H54 (cell line): ENCODE measurements at regions not wholly inside any gene's neighbourhood (a gene's known extent, or its start where the extent isn't known, plus 50 kb on each side); places are given as distances from the start of the nearest gene placed in this dataset.
"Not testable (repeated sequence)": the region's sequence is repeated elsewhere in the genome, so short reads cannot be mapped to it uniquely, and the experiment has no call there.

Experiments
- DNase-seq: peaks from one replicate; pipeline ENCODE4 v3.0.0; 2011; ENCODE audit warnings: low spot score, mixed read lengths; ENCODE audit not compliant: insufficient read length
- FAIRE-seq: peaks from 3 replicates; lab custom pipeline; 2011; peaks lifted over from hg19 to GRCh38; lab: Jason Lieb, UNC
- POLR2A ChIP-seq: IDR thresholded peaks from 2 replicates; pipeline ENCODE4 v1.6.1; 2011; ENCODE audit warnings: low read depth, mild to moderate bottlenecking, low read length

- DNase-seq (no peak), FAIRE-seq (no peak)
- no peak for TF ChIP-seq POLR2A
Observed at GRCh38 chr11:23924226-23924625, 572.6 kb upstream of the LUZP2 start.

DNA sequence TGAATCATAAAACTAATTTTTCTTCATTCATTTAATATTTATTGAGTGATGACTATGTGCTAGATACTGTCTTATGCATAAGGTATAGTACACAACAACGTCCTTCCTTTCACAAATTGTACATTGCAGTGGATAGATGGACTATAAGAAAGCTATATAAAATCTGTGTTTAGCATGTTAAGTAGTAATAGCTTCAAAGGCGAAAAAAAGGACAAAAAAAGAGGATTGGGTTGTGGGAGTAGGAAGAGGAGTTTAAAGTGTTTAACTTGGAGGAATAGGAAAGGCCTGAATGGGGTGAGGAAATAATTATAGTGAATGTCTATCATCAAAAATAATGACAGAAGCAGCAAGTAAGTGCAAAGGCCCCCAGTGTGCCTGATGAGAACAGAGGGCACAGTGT, 565.4 kb upstream of the LUZP2 start:
- no peak for FAIRE-seq
- no peak for DNase-seq
- TF ChIP-seq POLR2A, result no peak

DNA sequence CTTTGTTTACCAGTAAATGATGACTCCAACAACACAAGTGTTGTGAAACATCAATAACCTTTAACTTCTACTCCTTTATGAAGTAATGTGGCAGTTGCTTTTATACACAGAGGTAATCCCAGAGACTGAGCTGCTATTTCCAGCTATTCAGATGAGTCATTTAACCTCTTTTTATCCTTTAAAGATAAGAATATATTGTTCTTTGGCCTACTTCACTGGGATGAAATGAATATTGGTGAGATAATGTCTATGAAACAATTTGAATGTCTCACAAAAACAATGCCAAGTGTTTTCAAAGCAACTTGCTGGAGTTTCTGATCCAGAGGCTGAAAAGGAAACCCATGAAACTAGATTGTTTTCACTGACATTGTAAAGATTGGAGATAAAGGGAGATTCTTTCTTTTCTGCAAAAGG, 564.4 kb upstream of the LUZP2 start:
- no peak for DNase-seq
- peak; percentile 52 for FAIRE-seq
- TF ChIP-seq POLR2A, result no peak

GRCh38 chr11:23933721-23934120, 563.1 kb upstream of the LUZP2 start:
- DNase-seq (no peak), FAIRE-seq (no peak)
- no peak for TF ChIP-seq POLR2A

- FAIRE-seq, DNase-seq: not testable (repeated sequence)
Observed at GRCh38 chr11:23934671-23935270, 562.1 kb upstream of the LUZP2 start.

DNA sequence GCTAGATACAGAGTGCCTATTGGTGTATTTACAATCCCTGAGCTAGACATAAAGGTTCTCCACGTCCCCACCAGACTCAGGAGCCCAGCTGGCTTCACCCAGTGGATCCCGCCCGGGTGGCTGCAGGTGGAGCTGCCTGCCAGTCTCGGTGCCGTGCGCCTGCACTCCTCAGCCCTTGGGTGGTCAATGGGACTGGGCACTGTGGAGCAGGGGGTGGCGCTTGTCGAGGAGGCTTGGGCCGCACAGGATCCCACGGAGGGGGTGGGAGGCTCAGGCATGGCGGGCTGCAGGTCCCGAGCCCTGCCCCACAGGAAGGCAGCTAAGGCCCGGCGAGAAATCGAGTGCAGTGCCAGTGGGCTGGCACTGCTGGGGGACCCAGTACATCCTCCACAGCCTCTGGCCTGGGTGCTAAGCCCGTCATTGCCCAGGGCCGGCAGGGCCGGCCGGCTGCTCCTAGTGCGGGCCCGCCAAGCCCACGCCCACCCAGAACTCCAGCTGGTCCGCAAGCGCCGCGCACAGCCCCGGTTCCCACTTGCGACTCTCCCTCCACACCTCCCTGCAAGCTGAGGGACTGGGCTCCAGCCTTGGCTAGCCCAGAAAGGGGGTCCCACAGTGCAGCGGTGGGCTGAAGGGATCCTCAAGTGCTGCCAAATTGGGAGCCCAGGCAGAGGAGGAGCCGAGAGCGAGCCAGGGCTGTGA, 554.6 kb upstream of the LUZP2 start:
- not testable (repeated sequence) for DNase-seq, FAIRE-seq

DNA sequence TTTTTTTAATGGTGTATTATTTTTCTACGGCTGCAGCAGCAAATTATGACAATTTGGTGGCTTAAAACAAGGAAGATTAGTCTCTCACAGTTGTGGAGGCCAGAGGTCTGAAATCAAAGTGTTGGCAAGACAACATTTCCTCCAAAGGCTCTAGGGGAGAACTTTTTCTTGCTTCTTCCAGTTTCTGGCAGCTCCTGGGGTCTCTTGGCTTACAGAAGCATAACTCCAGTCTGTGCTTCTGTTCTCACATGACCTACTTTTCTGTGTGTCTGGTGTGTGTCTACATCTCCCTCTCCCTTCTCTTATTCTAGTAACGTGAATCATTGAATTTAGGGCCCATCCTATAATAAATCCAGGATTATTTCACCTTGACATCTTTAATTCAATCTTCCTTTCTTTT, 551.9 kb upstream of the LUZP2 start:
- DNase-seq (no peak), FAIRE-seq (no peak)
- no peak for TF ChIP-seq POLR2A

DNA sequence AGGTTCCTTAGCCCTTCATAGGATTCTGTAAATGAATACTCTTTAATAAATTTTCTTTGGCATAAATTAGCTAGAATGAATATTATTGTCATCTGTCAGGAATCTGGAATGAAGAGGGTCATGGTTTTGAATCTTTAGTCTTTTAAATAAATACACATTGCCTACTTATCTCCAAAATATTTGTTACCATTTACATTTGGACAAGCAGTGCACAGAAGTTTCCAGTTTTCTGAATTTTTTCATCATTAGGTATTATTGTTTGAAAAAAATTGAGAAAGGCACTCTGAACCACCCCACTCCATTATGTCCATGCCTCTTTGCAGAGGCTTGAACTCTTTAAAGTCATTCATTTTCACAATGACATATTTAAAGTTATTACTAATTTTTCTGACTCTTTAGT, 549.0 kb upstream of the LUZP2 start:
- no peak for TF ChIP-seq POLR2A
- FAIRE-seq, result no peak
- no peak for DNase-seq

GRCh38 chr11:23948851-23949250, 548.0 kb upstream of the LUZP2 start:
- no peak for TF ChIP-seq POLR2A
- peak; percentile 89 for FAIRE-seq
- no peak for DNase-seq

DNA sequence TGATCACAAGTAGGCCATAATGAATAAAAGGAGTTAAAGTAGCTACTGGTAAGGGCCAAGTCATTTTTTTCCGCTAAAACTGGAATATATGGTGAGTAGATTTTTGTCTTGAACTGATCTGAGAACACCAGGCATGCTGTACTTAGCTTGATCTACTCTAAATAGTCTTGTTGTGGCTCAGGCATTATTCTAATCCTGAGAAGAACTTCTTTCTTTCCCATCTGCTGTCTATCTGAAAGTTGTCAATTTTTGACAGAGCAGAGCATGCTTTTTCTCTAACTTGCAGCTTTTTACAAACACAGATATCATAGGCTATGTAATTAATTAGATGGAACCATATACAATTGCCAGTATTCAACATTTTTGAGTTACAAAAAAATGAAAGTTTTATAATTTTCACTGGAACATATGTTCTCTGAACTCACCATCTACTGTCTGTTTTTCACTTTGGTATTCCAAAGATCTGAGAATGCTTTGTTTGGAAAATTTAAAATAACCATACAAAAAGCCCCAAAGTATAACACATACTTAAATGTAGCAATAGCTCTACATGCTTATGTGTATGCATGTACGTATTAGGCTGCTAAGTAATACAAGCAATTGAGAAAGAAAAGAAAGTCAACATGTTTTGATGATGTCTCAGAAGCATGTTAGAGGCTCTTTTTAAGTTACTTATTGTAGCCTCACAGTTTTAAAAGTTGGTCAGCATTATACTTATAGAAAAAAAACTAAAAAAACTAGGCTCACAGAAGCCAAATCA, 542.7 kb upstream of the LUZP2 start:
- FAIRE-seq (no peak), DNase-seq (no peak)
- TF ChIP-seq POLR2A, result no peak

GRCh38 chr11:23954730-23955129, 542.1 kb upstream of the LUZP2 start:
- DNase-seq, result no peak
- TF ChIP-seq POLR2A, result no peak
- FAIRE-seq, result no peak

GRCh38 chr11:23956586-23956985, 540.3 kb upstream of the LUZP2 start:
- FAIRE-seq, result no peak
- no peak for DNase-seq
- no peak for TF ChIP-seq POLR2A

- FAIRE-seq (no peak), DNase-seq (no peak)
- TF ChIP-seq POLR2A, result no peak
Observed at GRCh38 chr11:23957314-23957713, 539.5 kb upstream of the LUZP2 start.

- FAIRE-seq (peak; percentile 23), DNase-seq (no peak)
- TF ChIP-seq POLR2A, result no peak
Observed at GRCh38 chr11:23959462-23959861, 537.4 kb upstream of the LUZP2 start.
